HG02798 (cell line): ENCODE measurements at regions not wholly inside any gene's neighbourhood (a gene's known extent, or its start where the extent isn't known, plus 50 kb on each side); places are given as distances from the start of the nearest gene placed in this dataset.

Experiments
- ATAC-seq: cut with Tn5 transposase; IDR thresholded peaks from one replicate; pipeline ENCODE4 v1.9.1; 2021; ENCODE audit warnings: mild to moderate bottlenecking; ENCODE audit not compliant: unreplicated experiment, poor library complexity

DNA sequence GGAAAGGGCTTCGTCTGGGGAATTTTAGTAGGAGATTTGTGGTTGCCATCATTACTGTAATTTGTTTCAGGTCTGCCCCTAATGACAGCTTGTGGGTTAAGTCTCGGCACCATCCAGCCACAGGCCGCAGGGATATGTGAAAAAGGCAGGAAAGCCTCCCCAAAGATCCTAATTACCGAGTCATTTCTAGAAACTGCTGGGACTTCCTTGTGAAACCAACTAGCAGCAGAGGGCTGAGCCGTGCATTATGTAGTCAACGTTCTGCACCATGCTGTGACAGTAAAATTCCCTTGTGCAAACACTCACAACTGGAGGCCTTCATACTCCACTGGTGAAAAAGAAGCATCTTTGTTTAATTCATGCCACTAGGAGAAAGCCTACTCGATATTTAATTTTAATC lies 230.3 kb downstream of the MPDZ start:
- ATAC-seq: no peak

DNA sequence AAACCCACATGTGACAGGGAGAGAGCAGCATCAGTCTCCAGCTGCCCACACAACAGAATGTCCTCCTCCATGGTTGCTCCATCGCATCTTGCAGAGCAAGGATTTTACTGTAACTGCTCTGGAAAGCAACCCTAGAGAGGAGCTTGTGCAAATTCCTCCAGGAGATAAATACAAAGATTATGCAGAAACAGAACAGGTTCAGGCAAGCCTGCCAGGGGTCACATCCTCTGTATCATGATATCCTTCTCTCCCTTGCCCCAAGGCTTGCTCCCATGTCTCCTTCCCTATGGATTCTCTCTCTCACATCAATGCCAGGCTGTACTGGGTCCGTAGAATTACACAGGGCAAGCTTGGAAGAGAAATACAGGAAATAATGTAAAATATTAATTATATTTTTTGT lies 226.0 kb downstream of the MPDZ start:
- ATAC-seq: no peak

DNA sequence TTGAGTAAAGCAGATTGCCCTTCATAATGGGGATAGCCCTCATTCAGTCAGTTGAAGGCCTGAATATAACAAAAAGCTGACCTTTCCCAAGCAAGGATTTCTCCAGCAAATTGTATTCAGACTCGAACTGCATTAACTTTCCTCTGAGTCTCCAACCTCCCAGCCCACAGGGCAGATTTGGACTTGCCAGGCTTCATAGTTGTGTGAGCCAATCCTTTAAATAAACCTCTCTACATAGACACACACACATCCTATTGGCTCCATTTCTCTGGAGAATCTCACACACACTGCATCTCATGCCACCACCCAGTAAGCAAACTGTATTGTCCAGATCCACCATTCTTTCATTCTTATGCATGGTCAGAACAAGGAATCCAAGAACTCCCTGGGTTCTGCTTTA lies 225.1 kb downstream of the MPDZ start:
- no peak for ATAC-seq
